Endometrium (tissue), 2 donors: ENCODE measurements at regions not wholly inside any gene's neighbourhood (a gene's known extent, or its start where the extent isn't known, plus 50 kb on each side); places are given as distances from the start of the nearest gene placed in this dataset.

Experiments
- FAIRE-seq: peaks from 2 replicates; lab custom pipeline; 2012; peaks lifted over from hg19 to GRCh38; lab: Jason Lieb, UNC
- donor health status: control.
- donor health status: control.

DNA sequence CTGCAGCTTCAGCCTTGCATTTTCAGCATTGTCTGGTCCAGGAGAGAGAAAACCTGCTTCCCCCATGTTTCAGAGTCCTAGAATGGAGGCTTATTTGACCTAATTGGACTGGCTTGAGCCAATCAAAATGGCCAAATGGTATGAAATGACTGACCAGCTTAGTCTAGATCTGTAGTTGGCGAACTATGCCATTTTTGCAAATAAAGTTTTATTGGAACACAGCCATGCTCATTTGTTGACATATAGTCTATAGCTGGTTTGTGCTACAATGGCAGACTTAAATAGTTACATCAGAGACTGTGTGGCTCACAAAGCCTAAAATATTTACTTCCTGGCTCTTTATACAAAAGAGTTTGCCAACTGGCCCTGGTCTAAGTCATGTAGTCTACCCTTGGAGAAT lies 180.8 kb downstream of the HS3ST3B1 start:
- FAIRE-seq = no peak

DNA sequence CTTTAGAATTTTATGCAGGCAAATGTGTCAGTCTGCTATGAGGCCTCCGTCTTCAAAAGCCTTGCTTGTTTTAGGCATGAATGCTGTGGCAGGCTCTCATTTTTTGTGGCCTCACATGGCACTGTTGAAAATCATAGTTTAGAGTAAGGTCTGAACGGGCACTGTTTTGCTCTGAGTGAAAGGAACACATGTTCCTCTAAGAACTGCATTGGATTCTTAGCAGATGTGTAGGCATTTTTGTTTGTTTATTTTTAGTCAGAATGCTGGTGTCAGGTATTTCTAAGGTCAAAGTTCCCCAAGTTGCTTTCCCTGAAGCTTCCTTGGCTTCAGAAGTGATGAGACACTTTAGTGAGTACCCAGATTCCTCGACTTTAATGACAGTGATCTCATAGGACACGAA lies 173.7 kb downstream of the HS3ST3B1 start:
- FAIRE-seq = no peak

DNA sequence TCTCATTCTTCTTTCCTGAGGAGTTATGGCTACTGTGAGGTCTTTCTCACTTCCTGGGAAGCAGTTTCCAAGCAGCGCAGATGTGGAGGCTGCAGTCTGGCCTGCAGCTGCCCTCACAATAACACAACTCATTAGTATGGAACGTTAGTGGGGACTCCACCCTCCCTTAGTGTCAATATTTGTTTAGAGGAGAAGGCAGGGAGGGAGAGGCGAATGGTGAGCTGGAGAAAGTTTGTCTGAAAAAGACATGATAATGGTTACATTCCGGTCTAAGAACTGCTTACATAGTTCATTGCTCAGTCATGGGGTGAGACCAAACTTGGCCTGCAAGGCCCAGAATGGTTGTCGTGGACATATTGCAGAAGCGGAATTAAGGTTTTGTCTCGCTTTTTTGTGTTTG lies 170.2 kb downstream of the HS3ST3B1 start:
- peak; percentile 99 for FAIRE-seq

DNA sequence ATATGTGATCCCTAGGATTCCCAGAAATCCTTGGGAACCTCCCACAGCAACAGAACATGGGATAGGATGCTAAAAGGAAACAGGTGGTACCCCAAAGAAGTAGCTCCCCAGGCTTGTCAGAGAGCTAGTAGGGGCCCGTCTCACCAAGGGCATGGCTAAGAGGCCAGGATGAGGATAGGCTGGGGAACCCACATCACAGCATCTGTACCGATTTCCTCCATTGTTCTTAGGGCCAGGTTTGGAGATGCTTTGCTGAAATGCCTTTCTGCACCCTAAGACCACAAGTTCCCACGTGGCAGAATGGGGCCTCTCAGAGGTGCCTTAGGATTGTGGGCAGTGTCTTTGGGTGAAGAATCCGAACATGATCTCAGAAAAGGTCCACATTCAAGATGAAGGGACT lies 169.5 kb downstream of the HS3ST3B1 start:
- FAIRE-seq = no peak

DNA sequence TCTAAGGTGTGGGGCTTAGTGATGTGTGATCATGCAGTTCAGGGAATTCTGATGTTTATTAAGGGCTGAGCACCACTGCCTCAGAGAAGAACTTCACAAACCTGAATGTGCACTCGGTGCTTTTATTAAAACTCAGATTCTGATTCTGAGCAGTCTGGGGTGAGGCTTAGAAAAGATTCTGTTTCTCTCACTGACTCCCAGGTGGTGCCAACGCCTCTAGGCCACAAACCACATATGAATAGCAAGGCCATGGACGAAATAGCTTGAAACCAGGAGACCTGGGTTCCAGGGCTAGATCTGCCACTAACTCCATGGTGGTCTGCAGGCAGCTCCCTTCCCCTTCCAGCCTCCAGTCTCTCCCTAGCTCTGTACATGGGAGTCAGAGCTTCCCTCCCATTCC lies 169.1 kb downstream of the HS3ST3B1 start:
- FAIRE-seq = no peak

DNA sequence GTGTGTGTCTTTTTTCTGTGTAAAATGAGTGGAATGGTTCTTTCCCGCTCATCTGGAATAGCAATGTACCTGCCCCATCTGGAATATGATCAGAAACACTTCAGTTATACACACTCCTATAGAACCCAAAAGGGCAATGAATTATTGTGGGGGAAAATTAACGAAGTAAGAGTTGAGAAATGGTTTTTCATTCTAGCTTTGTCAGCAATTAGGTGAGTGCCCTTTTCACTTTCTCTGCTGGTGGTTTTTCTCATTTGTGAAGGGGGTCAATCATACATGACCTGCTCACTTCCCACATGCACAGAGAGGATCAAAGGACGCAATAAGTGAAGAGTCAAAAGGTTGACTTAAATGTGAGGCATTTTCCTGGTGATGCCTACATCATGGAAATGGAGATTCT lies 168.0 kb downstream of the HS3ST3B1 start:
- no peak for FAIRE-seq

DNA sequence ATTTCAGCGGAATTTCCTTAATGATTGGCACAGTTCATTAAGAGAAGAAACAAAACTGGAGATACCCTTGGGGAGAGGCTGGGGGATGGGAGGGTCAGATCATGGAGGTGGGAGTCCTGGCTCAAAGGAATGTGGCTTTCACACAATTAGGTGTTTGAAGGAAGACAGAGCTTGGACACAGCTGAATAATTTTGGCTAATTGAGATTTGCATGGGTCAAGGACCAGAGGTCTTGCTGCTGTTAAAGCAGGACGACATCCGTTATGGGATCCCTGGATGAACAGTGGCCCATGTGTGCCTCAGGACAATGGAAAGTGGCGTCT lies 160.3 kb downstream of the HS3ST3B1 start:
- FAIRE-seq = no peak

DNA sequence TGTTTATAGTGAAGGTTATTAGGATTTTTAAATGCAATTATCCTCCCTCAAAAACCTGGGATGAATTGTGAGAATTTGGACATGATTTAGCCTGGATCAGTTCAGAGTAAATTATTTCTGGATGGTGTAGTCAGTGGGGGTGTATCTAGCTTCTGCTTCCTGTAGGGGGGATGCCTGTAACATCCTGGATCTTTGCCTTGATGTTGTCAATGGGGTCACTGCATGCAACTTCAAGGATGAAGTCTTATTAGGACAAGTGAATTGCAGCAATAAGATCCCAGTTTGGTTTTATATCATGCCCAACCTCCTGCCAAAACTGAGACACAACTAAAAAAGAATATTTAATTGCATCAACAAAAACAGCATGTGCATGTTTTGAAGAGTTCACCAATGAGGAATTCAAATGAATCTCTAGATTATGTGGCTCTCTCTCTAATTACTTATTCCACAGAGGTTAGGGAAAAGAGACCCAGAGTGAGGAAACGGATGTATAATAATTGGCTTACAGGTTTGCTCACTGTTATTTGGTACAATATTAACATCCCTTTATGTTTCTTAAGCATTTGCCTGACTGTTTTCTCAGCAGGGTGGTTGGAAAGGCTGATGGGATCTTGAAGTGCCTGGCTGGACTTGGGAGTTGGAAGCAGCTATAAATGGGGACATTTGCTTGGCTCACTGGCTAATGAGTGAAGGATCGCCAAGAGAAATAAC lies 159.8 kb downstream of the HS3ST3B1 start:
- FAIRE-seq = no peak

DNA sequence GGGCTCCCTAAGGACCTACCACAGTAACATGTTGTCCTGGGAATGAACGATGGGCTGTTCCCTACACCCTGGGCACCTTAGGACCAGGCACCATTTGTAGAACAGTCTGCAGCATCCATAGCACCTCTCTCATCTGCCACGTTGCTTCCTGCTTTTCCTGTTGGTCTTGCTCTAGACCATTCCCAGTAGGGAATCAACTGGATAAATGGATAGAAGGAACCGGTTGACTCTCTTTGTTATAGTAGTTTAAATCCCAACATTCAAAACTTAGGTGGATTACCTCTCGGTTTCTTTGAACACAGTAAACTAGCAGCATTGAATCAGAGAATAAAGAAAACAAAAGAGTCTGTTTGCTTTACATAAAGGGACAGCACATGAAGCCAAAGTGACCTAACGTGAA lies 159.1 kb downstream of the HS3ST3B1 start:
- no peak for FAIRE-seq

DNA sequence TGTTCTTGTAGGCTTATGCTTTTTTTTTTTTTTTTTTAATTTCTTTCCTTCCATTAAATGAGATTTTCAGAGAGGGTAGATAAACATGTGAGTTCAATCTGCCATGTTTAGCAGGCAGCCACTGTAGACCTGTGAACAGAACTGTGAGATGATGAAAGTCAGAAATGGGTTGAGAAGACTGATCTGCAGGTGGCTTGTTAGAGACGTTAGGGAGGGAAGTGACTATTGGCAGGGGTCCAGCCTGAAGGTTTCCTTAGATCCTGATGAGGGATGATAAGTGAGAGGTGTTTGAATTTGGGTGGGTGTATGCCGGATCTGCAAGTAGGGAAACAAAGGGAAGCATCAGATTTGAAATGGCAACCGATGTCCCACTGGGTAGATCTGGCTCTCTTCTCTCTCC lies 157.8 kb downstream of the HS3ST3B1 start:
- FAIRE-seq = no peak

DNA sequence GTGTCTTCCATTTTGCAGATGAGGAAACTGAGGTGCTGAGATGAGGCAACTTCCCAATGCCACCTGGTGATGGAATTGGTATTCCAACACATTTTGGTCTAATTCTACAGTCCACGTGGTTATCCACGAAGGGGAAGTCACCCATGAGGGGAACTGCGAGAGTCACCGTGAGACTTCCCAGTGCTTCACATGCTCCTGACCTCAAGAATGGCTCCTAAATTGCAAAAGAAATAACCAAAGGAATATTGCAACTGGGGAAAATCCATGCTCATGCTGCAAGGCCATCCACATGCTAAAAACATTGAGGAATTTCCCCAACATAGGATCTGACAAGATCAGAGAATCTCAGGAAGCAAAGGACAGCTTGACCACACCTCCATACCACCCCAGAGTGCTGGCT lies 153.9 kb downstream of the HS3ST3B1 start:
- FAIRE-seq = no peak

DNA sequence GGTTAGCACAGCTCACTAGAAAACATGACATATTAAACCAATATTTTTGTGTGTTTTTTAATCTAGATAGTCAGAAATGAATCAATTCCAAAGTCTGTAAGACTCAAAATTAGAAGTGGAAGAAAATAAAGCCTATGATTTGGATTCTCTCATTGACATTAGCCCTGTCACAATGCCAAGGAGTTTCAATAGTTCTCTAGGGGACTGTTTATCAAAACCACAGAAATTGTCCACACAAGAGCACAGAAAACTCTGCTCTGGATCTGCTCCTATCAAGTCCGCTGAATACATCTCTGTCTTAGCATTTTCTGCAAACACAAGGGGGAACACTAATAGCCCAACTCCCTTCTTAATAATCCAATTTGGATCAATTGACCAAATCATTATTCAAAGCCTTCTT lies 152.0 kb downstream of the HS3ST3B1 start:
- FAIRE-seq = no peak

DNA sequence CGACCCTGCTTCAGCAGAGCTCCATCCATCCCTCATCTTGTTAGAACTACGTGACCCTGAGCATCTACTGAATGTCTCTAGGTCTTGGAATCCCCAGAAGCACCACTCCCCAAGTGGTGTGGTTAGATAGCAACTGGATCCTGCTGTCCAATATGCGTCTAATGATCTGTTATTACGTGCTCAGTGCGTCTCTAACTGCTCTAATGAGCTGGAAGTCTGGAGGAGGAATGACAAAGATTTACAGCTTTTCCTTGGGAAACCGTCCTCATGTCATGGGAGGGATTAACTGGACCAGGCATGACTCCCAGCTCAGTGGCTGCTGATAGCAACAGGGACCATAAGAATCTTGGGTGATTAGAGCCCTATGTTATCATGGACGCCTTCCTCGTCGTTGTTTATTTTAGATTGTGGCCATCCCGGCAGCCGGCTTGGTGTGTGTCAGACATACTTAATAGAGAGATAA lies 150.9 kb downstream of the HS3ST3B1 start:
- no peak for FAIRE-seq

DNA sequence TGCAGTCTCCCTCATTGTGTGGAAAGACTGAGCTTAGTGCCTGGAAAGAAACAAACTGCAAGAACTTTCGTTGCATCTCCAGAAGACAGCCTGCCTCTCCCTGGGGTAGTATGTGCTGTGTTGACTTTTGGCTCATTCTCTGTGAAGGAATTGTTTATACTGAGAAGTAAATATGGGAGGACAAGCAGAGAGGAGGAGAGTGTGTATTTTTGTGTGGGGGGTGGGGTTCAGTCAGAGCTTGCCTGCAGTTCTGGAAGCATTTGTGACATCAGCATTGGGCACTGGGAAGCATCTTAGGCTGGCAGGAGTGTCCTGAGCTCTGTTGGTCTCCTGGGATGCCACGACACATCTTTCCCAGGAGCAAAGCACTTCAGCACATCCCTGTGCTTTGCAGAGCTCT lies 147.9 kb downstream of the HS3ST3B1 start:
- FAIRE-seq = no peak

DNA sequence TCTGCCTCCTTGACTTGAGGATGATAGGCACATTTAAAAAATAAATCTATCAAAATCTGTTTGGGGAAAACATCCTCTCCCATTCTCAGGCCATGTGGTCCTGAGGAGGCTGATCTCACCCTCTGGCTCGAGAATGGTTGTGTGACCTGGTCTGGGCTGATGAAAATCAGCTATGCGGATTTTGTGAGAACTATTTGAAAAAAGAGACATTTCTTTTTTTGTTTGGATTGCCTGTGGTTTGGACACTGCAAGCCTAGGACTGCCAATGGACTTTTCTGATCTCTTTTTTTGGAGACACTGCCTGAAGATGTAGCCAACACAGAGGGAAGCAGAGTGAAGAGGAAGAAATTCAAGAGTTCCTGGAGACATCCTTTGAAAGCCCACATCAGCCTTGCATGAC lies 145.9 kb downstream of the HS3ST3B1 start:
- no peak for FAIRE-seq

DNA sequence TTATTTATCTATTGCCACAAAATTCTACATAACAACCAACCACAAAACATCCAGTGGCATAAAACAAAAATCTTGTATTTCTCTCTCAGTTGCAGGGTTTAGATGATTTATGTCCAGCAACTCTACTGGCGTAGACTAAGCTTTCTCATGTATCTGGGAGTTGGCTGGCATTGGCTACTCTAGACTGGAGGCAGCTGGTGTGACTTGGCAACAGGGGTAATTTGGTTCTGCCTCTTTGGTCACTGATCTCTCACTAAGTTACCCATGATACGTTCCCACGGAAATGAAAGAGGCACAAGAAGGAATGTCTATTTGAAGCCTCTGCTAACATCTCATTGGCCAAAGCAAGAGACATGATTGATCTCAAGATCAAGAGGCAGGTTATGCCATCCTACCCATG lies 144.0 kb downstream of the HS3ST3B1 start:
- FAIRE-seq = no peak

DNA sequence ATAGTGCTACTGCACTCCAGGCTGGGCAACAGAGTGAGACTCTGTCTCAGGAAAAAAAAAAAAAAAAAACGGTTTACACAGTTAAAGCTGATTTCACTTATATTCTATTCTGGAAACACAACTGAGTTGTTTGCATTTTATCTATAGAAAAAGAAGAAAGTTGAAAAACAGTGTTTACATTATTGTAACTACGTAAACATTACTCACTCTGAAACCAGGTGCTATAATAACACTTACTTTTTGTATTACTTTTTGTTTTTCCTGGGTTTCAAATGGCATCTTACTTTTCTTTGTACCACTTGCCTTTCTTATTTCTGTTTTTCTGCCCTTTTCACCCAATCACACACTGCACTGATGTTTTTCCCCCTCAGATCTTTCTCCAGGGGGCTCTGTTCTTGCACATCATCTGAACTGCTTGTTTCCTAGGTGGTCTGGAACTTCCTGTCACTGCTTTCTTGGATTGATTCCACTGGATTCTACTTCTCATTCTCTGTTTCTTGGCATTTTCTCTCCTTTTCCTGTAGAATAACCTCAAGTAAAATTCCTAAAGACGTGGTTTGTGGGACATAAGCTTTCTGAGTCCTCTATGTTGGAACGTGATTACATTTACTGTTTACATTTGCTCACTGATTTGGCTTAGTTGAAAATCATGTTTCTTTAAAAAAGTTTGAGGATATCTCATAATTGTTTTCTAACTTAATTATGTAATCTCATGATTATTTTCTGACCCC lies 142.1 kb downstream of the HS3ST3B1 start:
- FAIRE-seq = no peak

DNA sequence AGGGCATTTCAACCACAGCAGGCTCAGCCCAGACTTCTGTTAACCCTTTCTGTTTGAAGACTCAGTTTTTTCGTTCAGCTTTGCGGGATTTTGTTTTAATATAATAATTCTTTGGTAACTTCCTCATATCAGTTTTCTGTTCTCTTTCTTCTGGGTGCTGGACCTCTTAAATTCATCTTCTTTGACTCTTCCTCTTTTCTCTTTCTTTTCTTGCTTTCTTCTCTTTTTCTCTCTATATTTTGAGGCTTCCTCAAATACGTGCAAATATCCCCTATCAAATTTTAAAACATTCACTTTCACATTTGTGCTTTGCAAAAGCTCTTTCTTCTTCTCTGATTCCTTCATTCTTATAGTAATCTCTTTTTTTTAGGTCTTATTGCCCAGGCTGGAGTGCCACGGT lies 136.3 kb downstream of the HS3ST3B1 start:
- no peak for FAIRE-seq

DNA sequence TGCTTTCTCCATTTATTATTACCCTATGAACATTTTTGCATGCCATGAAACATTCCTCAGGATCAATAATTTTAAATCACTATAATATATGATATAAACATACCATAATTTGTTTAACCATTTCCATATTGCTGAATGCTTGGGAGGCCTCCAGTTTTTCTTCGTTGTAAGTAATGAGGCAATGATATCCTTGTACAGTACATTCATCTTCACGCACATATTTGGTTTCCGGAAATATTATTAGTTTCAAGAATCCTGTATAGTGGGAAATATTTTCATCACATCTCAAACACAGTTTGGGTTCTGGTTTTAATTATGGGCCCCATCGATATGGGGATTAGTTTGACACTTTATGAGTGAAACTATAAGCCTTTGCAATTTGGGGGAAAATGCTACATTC lies 135.4 kb downstream of the HS3ST3B1 start:
- FAIRE-seq = no peak

DNA sequence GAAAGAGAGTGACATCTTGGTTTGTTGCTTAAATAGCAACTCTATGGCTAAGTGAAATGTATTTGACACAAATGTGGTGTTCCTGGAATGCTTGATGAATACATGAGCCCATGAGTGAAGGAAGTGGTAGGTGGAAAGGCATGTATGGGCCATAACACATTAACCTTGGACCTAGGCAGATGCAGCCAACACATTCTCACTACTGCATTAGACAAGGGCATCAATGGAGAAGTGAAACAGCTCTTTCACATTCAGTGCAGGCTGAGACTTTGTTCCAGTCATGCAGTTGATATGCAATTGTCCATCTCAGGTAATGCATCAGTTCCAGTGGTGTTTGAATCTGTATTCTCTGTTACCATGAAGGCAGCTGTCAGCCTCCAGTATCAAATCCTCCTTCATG lies 133.6 kb downstream of the HS3ST3B1 start:
- no peak for FAIRE-seq

DNA sequence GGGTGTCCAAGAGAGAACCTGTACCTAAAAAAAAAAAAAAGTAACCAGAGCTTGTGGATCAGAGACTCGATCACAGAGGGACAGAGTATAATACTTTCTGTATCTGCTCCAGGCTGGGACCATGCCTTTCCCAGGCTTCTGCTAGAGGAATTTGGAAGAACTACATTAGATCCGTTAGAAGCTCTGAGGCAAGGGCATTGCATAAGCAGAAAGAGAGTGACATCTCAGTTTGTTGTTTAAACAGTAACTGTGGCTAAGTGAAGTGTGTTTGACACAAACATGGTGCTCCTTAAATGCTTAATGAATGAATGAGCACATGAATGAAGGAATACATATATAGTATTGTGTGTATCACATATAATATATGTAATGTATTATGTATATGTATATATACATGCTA lies 131.2 kb downstream of the HS3ST3B1 start:
- no peak for FAIRE-seq

DNA sequence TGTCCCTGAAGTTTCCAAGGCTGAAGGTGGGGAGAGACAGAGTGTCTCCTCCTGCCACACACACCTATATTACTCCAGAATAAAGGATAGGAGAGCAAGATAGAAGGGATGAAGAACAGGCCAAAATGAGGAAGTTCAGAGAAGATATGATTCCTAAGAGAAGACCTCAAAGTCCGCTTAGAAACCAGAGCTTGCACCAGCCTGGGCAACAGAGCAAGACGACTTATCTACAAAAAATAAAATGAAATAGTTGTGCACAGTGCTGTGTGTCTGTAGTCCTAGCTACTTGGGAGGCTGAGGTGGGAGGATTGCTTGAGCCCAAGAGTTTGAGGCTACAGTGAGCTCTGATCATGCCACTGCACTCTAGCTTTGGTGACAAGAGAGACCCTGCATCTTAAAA lies 128.2 kb downstream of the HS3ST3B1 start:
- no peak for FAIRE-seq

DNA sequence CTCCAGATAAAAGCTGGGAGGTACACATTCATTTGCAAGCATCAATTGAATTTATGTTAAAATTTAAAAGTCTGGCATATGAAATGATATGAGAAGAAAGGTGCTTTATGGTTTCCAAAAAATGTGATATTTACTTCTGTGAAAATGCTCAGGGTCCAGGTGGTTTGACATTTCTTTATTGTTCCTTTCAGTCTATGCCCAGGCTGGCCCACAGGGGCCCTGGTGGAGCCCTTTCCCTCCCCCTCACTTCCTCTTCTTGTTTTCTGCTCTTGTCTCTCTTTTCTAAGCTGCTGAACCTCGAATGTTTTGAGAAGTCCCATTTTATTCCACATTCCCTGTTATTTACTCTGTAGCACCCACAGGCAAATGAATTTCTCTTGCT lies 127.8 kb downstream of the HS3ST3B1 start:
- no peak for FAIRE-seq
